ENCODE measurements at regions not wholly inside any gene's neighbourhood (a gene's known extent, or its start where the extent isn't known, plus 50 kb on each side); places are given as distances from the start of the nearest gene placed in this dataset.

GRCh38 chr17:73773702-73774101, 129.5 kb upstream of the SDK2 start:
- no peaks in the 10 kb centered on the region for H3K4me1 Mint-ChIP-seq
- no peaks in the 10 kb centered on the region for H3K36me3 Mint-ChIP-seq
- no peak overlapping the region for H3K27ac Mint-ChIP-seq
- no peaks in the 10 kb centered on the region for H3K9me3 Mint-ChIP-seq
- no peak overlapping the region for H3K4me3 Mint-ChIP-seq
- H3K27me3 Mint-ChIP-seq = peaks cover 11% of the 10 kb centered on the region

DNA sequence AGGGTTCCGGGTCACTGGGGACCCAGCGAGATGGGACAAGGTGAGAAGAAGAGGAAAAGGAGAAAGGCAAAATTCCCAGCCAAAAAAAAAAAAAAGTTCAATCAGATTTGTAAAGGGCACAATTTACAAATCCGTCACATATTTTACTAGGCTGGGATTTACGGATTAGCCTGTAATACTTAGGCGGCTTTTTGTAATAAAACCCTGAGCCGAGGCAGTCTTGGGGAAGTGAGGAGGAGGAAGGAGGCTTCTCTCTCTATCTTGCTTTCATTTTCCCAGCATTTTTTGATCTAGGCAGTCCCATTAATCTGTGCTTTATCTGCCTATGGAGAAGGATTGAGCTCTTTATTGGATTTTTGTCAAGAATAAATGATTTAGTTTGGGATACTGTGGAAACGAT, 130.6 kb upstream of the SDK2 start:
- no peaks in the 10 kb centered on the region for H3K4me1 Mint-ChIP-seq
- no peak overlapping the region for H3K27ac Mint-ChIP-seq
- no peaks in the 10 kb centered on the region for H3K9me3 Mint-ChIP-seq
- H3K27me3 Mint-ChIP-seq = peaks cover 11% of the 10 kb centered on the region
- no peaks in the 10 kb centered on the region for H3K36me3 Mint-ChIP-seq
- H3K4me3 Mint-ChIP-seq = no peak overlapping the region

DNA sequence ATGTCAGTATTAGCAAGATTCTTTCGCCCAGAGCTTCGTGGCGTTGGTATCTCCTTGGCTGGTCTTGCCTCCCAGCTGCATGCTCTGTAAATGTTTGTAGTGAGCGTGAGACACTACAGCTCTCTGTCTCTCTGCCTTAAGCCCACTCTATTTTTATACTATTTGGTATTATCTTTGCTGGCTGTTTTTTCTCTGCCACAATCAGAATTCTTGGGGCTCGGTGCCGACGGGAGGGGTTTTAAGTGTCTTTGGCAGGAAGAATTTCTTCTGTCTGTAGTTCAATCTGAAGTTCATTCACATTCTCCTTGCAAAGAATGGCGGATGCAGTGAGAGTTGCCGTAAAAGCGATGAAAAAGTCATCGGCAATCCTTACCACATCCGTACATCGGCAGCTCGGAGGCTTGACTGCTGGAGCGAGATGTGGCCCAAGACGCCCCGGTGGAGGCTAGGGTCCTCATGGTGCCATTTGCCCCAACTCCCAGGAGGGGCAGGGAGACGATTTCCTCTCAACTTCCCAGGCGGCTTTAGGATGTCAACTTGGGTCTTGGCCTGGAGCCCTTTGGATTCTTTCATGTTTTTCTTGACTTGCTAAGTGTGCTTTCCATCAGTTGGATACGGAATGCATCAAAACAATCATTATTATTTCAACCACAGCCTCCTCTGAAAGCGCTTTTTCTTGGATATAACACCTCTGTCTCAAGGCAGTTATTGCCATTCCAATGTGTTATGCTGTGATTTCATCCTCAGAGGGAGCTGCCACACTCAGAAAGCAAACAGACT, 132.3 kb upstream of the SDK2 start:
- H3K27ac Mint-ChIP-seq = peak overlapping the region in 1 of 3 donors; percentile 46

GRCh38 chr17:73777131-73777449, 132.8 kb upstream of the SDK2 start:
- Mint-ChIP-seq H3K36me3 (no peaks in the 10 kb centered on the region), H3K9me3 (peaks cover 0 to 2% (median 0%) of the 10 kb centered on the region in 3 donors), H3K27ac (peak overlapping the region in 1 of 3 donors; percentile 74), H3K4me1 (no peaks in the 10 kb centered on the region), H3K27me3 (peaks cover 11% of the 10 kb centered on the region), H3K4me3 (no peak overlapping the region)

More for the DNA sequence above, 132.3 kb upstream of the SDK2 start:
- H3K9me3 Mint-ChIP-seq = peaks cover 0 to 2% (median 0%) of the 10 kb centered on the region in 3 donors
- peaks cover 11% of the 10 kb centered on the region for H3K27me3 Mint-ChIP-seq
- H3K4me1 Mint-ChIP-seq = no peaks in the 10 kb centered on the region
- no peak overlapping the region for H3K4me3 Mint-ChIP-seq
- no peaks in the 10 kb centered on the region for H3K36me3 Mint-ChIP-seq

- no peak overlapping the region for H3K27ac Mint-ChIP-seq
- no peak overlapping the region for H3K4me3 Mint-ChIP-seq
- H3K36me3 Mint-ChIP-seq = no peaks in the 10 kb centered on the region
- H3K4me1 Mint-ChIP-seq = no peaks in the 10 kb centered on the region
- peaks cover 12% of the 10 kb centered on the region for H3K27me3 Mint-ChIP-seq
- H3K9me3 Mint-ChIP-seq = peaks cover 0 to 2% (median 0%) of the 10 kb centered on the region in 3 donors
These were observed 138.0 kb upstream of the SDK2 start for GRCh38 chr17:73782231-73782630.

DNA sequence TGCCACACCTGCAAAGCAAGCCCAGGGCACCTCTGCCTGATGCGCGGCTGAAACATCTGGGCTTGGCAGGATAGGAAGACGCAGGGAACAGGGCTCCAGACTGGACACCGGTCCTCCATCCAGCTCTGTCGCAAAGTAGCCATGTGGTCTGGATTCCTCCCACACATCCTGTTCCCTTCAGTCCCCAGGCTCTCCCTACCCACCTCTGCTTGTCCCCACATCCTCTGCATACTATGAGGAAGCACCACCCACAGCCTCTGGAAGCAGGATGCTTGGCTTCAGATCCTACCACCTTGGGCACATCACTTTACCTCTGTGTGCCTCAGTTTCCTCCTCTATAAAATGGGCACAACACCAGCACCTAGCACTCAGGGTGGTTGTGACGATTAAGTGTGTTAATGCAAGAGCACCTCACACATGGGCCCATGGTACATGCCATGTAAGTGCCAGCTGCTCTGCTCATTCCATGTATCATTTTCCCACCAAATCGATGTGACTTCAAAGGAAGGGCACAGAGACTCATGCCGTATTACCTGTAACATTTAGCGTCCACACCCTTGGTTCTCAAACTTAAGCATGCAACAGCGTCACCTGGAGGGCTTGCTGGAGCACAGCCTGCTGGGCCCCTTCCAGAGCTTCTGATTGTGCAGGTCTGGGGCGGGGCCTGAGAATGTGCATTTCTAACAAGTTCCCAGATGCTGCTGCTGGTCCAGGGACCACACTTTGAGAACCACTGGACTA, 138.6 kb upstream of the SDK2 start:
- Mint-ChIP-seq H3K4me3 (peak overlapping the region in 1 of 4 donors; percentile 58), H3K27me3 (peaks cover 12% of the 10 kb centered on the region), H3K27ac (no peak overlapping the region), H3K36me3 (no peaks in the 10 kb centered on the region), H3K4me1 (no peaks in the 10 kb centered on the region), H3K9me3 (peaks cover 0 to 2% (median 0%) of the 10 kb centered on the region in 3 donors)

- H3K36me3 Mint-ChIP-seq = no peaks in the 10 kb centered on the region
- H3K4me3 Mint-ChIP-seq = peak overlapping the region in 1 of 4 donors; percentile 58
- no peaks in the 10 kb centered on the region for H3K4me1 Mint-ChIP-seq
- H3K27me3 Mint-ChIP-seq = peaks cover 12% of the 10 kb centered on the region
- H3K27ac Mint-ChIP-seq = no peak overlapping the region
- peaks cover 0 to 2% (median 0%) of the 10 kb centered on the region in 3 donors for H3K9me3 Mint-ChIP-seq
These were observed 139.1 kb upstream of the SDK2 start for GRCh38 chr17:73783382-73783766.

DNA sequence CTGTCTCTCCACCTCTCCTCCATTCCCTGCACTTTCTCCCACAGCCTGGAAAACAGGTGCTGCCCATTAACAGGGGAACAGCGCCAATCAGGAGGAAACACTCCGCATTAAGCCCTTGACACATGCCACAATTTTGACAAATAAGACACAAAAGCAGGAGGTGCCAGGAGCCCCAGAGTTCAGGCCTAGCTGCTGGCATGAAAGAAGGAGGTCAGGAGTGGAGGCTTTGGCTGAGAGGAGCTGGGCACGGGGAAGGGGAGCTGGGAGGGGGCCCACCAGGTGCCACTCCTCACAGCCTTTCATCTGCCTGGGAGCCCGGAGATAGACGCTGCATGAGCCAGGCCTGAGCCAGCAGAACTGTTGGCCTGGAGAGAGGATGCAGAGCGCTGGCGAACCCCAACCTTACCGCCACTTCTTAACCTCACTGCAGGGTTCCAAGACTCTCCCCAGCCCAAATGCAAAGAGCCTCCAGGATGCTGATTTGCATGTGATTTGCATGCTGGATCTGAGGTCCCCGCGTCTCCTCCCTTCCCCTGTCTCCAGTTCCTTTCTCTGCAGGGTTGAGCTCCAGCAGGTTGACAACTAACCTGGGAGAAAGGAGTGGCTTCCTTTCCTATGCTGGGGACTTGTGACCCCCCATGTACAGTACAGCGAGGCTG, 139.8 kb upstream of the SDK2 start:
- H3K27ac Mint-ChIP-seq = no peak overlapping the region
- no peaks in the 10 kb centered on the region for H3K36me3 Mint-ChIP-seq
- H3K4me1 Mint-ChIP-seq = no peaks in the 10 kb centered on the region
- H3K9me3 Mint-ChIP-seq = peaks cover 0 to 2% (median 0%) of the 10 kb centered on the region in 3 donors
- no peak overlapping the region for H3K4me3 Mint-ChIP-seq
- peaks cover 12% of the 10 kb centered on the region for H3K27me3 Mint-ChIP-seq

- Mint-ChIP-seq H3K4me3 (no peak overlapping the region), H3K36me3 (peaks cover 3% of the 10 kb centered on the region), H3K27ac (no peak overlapping the region), H3K4me1 (no peaks in the 10 kb centered on the region), H3K27me3 (peaks cover 12% of the 10 kb centered on the region), H3K9me3 (peaks cover 0 to under 1% (median 0%) of the 10 kb centered on the region in 3 donors)
These were observed 141.3 kb upstream of the SDK2 start for GRCh38 chr17:73785496-73785895.

DNA sequence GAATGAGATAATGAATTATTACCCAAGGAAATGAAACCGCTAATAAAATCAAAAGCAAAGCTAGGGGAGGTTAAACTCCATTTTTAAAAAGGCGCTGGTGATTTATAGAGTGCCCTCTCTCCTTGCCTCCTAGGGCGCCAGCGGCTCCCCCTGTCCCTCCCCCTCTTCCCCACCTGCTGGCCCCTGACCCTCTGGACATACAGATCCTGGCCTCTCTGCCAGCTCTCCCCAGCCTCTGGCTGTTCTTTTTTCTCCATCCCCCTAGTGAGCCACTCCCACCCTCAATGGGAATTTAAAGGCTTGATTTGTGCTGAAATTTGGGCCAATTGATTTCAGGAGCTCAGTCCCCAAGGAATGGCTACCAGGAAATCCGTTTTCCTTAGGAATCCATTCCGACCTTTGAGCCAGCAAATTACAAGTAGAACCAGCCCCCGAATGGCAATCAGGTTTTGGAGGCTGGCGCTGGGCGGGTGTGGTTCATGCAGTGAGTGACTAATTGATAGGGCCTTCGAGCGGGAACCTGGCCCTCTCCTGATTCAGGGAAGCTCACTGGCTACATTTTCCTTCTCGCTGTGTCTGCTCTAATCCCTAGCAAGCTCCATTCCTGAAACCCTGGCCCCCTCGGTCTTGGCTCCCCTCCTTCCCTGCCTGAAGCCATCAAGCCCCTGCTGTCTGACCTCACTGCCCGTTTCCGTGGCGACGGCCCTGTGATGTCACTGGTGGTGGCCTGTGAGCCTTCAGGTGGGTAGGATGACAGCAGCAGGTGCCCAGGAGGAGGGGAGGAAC, 141.9 kb upstream of the SDK2 start:
- peaks cover 11% of the 10 kb centered on the region for H3K27me3 Mint-ChIP-seq
- H3K4me3 Mint-ChIP-seq = no peak overlapping the region
- H3K9me3 Mint-ChIP-seq = no peaks in the 10 kb centered on the region
- H3K4me1 Mint-ChIP-seq = no peaks in the 10 kb centered on the region
- no peak overlapping the region for H3K27ac Mint-ChIP-seq
- H3K36me3 Mint-ChIP-seq = peaks cover 3% of the 10 kb centered on the region

DNA sequence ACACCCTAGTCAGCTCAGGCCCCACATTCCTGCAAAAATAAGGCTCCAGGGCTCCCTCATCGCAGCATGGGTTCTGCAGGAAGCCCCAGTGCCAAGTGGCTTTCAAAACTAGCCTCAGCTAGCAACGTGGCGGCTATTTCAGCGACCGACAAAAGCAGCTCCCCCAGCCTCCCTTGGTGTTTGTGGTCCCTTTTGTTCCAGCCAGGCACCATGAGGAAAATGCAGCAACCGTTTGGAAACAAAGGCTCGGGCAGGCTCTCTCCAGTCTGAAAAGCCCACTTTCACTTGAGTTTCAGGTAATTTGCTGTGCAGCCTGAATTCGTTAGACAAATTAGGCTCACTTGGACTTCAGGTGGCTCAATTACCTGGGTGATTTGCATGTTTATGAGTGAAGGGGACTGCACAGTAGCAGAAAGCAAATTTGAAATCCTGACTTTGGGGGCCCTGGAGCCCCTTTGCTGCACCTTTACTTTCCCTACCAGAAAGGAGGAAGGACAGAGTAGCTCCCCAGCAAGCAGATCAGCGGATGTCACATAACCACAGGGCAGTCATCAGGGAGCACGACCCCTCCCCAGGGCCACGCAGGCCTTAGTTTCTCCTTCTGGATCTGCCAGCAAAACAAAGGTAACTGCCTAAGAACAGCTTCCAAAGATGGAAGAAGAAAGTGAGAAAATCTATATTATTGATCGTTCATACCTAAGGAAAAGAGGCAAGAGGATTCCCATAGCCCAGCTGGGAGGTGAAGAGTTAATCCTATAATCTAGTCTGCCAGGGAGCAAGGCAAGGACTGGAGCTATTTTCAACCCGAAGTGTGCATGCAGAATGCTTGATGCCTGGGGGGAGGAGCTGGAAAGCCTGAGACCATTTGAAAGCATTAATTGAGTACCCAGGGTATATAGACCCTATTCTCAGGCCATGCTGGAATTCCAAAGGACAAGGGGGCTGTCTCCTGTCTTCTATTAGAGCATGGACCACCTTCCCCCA, 143.1 kb upstream of the SDK2 start:
- Mint-ChIP-seq H3K4me3 (no peak overlapping the region), H3K4me1 (no peaks in the 10 kb centered on the region), H3K9me3 (no peaks in the 10 kb centered on the region), H3K27me3 (peaks cover 10% of the 10 kb centered on the region), H3K36me3 (peaks cover 3% of the 10 kb centered on the region), H3K27ac (no peak overlapping the region)

DNA sequence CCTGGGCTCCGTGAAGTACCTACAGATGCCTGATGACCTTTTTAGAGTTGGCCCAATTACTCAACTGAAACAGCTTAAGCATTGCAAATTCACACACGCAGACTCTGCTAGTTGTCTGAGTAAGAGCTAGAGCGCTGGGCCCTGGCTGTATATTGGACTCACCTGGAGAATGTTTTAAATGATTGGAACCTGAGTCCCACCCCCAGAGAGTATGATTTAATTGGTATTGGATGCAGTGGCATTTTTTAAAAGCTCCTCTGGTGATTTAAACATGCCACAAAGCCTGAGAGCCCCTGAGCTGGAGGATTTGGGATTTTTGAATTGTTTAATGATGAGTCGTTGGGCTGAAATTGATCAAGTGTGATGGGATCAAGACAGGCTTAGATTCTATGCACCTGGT, 143.9 kb upstream of the SDK2 start:
- Mint-ChIP-seq H3K27me3 (peaks cover 10% of the 10 kb centered on the region), H3K4me1 (no peaks in the 10 kb centered on the region), H3K36me3 (peaks cover 3% of the 10 kb centered on the region), H3K4me3 (no peak overlapping the region), H3K27ac (no peak overlapping the region), H3K9me3 (no peaks in the 10 kb centered on the region)

DNA sequence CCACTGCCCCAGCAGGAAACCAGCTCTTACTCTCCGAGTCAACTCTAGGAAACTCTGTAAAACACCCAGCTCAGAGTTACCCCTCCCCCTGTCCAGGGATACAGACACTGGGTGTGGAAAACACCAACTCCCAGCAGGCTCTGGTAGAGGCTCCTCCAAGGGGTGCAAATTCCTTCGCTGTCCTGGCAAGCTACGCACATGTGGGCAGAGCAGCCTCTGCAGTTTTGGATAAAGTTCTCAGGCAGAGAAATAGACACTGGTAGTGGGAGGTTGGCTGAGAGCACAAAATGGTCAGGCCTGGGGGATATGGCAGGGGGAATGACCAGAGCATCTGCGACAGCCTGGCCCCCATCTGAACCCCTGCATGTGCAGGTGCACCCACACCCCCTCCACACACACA, 146.9 kb upstream of the SDK2 start:
- Mint-ChIP-seq H3K27ac (no peak overlapping the region), H3K4me1 (no peaks in the 10 kb centered on the region), H3K27me3 (peaks cover 3% of the 10 kb centered on the region)

DNA sequence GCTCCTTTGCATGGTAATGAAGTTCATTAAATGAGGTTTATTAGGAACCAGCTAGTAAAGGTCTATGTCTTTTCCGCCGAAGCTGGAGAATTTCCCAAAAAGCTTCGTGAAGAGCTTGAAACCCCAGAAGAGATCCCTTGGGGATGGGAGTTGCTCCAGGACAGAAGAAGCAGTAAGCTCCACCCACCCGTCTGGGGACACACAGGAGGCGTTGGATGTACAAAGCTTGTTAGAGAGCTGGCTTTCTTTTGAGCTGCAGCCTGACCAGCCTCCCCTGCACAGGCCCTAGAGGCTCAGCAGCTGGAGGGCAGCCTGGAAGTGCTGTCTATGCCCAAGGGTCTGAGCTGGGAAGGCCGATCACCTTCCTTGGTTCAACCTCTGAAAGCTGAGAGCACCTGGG, 147.4 kb upstream of the SDK2 start:
- Mint-ChIP-seq H3K27ac (no peak overlapping the region), H3K36me3 (peaks cover 3% of the 10 kb centered on the region)

More for the DNA sequence above, 146.9 kb upstream of the SDK2 start:
- Mint-ChIP-seq H3K4me3 (no peak overlapping the region), H3K36me3 (peaks cover 3% of the 10 kb centered on the region), H3K9me3 (peaks cover 0 to 2% (median 0%) of the 10 kb centered on the region in 3 donors)

More for the DNA sequence above, 147.4 kb upstream of the SDK2 start:
- Mint-ChIP-seq H3K4me1 (no peaks in the 10 kb centered on the region), H3K27me3 (peaks cover 2% of the 10 kb centered on the region), H3K9me3 (peaks cover 0 to 2% (median 0%) of the 10 kb centered on the region in 3 donors), H3K4me3 (no peak overlapping the region)
